ENCODE measurements at regions not wholly inside any gene's neighbourhood (a gene's known extent, or its start where the extent isn't known, plus 50 kb on each side); places are given as distances from the start of the nearest gene placed in this dataset.

DNA sequence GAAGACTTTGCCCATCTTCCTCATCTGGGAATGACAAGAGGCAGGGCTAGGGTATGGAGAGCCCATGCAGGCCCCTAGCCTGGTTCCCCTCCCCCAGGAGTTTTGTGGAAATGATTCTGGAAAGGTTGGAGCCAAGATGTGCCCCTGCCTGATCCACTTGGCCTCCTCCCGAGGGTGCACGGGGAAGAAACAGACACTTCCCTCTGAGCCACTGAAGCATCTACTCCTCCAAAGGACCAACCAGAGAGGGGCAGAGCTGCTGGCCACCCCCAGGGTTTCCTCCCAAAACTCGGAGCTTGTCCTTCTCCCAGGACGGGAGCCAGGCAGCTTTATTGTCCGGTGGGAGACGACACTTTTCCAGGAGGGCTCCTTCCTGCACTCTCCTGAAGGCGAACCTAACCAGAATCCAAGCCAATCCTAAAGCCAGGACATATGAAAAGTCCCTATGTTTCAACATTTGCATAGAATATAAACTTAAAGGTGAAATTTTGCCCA is 149.2 kb upstream of the COPS8 start:
- DNase-seq: no peak

DNA sequence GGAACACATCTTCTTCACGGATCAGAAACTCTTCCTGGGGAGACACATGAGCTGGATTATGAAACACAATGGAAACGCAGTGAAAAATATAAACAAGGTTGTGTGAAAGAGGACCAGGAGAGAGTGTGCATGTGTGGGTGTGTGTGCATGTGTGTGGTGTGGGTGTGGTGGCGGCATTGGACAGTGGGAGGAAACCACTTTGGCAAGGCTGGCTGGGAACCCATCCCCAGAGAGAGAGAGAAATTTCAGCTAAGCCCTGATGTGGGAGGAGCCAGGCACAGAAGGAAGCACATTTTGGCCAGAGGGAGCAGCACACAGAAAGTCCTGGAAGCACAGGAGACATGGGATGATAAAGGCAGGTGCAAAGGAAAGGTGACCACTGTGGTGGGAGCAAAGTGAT is 147.6 kb upstream of the COPS8 start:
- DNase-seq: no peak

DNA sequence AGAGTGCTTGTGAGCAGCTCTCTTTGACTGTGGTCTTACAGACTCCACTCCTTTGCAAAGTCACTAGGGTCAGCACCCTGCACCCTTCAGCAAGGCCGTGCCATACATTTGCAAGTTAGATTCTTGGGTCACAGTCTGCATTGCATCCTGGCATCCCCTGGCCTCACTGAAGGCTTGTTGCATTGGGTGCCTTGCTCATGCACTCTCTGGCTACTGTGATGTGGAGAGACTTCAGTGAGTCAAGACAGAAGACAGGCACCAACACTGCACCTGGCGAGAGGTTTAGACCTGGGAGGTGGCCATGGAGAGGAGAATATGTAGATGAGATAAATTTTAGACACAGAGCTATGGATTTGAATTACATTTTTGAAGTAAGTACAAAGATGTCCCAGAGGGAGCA is 146.4 kb upstream of the COPS8 start:
- no peak for DNase-seq

DNA sequence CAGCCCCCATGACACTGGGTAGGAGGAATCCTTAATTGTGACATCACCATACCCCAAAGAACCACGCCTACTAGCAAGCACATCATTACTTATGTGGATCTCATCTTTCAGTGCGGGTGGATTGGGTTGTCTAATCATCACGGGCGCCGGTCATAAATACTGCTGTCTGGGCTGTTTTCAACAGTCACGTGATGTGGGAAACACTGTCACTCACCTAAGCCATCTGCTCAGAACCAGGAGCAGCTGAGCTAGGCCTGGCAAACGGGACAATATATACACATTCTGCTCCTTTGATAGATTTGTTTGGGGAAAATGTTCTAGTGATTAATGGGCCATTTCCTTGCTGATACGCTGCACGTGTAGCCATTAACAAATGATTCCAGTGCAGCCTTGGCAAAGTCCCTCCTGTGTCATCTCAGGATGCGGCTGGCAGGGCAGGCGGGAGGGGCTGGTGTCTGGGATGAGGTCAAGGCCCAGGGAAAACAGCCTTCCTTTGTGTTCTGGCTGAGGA is 145.9 kb upstream of the COPS8 start:
- DNase-seq: no peak

DNA sequence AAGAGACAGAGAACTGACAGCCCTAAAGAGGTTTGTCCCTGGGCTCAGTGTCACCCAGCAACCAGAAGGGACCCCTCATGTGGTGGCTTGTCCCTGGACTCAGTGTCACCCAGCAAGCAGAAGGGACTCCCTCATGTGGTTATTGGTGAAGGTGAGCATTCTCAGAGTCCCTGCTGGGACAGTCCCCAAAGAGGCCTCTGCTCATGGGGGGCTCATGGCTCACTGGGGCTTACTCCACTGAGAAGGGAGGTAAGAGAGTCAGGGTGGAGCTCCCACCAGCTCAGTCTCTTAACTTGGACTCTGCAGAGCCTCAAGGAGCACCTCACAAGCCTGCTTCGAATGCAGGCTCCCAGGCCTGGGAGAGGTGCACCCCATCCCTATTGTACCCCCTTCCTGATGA is 145.2 kb upstream of the COPS8 start:
- no peak for DNase-seq

DNA sequence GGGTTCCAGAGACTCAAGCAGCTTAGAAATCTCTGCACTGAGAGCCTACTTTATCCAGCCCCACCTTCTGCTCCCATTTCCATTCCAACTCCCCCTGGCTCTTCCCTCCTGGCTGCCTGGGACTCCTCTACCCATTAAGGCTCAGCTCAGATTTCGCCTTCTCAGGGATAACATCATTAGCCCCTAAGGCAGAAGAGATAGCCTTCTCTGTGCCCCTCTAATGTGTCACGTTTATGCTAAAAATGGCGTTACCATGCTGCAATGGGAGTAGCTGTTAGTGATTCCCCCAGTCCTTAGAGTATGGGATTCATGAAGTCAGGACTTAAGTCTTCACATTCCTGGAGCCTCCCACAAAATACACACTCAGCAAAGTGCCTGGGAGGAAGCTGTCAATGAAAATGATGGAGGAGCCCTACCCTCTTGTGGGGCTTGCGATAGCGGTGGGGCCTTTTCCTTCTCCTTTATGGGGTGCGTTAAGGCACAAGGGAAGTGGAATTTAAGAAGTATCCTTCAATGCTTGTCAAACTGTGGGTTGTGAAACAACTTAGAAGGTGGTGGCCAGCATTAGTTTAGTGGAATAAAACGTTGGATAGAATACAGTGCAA is 144.7 kb upstream of the COPS8 start:
- DNase-seq: no peak

DNA sequence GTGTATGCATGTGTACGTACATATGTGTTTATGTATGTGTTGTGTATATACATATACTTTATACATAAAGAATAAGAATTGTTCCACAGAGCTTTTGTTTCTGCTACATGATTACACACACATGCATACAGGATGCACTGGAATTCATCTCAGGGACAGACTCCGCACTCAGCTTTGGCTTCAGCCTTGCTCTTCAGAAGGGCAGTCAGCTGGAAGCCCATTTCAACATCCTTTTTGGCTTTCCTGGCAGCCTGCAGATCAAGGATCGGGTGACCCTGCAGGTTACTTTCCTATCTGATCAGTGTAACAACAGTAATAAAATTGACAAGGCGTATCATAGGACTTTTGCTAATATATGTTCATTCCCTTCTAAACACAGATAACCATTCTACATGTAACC is 144.1 kb upstream of the COPS8 start:
- DNase-seq: no peak

DNA sequence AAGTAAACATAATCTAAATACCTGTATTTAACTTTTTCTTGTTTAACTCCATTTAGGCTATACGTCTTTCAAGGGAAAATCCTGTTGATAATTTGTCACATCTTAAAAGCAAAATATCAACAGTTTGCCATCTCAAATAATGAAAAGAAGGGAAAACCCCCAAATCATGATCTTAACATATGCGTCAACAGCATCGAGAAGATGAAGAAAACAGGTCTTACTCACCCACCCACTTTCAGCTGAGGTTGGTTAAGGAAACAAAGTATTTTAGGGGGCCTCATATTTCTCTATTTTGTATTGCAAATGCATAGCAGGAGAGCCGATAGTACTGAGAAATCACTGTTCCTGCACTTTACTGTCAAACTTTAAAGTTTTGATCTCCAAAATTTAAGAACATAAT is 143.1 kb upstream of the COPS8 start:
- DNase-seq: no peak

DNA sequence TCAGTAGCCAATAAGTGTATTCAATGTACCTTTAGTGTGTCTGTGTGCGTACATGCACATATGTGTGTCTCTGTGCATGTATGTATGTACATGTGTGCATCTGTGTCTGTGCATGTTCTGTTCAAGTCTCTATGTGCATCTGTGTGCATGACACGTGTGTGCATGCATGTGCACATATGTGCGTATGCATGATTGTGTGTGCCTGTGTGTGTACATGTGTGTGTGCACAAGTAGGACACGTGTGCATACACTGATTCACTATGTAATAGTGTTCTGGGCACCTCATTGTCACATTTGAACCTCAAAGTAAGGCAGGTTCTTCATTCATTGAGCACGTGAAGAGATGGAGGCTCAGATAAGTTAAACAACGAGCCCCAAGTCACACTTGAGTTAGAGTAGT is 142.6 kb upstream of the COPS8 start:
- DNase-seq: no peak

DNA sequence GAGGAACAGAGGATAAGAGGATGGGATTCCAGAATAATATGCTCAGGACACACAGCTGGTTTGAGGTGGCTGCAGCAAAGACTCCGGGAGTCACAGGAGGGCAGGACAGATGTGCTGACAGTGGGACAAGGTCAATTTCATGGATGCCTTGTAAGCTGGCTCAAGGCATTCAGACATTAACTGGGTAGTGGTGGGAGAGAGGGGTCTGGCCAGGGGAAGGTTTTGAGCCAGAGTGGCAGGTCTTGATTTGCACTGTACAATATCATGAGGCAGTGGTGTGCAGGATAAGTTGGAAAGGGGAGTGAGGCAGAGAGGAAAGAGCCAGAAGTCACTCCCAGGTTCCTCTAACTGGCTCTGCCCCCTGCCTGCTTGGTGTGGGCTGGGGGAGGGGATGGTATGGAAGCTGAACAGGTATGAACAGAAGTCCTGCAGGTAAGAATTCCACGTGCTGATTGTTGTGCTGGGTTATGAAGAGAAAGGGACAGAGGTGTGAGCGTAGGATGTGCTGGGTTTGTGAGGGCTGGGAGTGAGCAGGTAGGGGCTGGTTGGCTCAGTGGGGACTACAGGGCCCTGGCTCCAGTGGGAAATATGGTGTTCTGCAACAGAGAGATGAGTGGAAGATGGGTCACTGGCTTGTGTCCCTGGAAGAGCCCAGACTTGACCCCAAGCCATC is 141.7 kb upstream of the COPS8 start:
- no peak for DNase-seq

DNA sequence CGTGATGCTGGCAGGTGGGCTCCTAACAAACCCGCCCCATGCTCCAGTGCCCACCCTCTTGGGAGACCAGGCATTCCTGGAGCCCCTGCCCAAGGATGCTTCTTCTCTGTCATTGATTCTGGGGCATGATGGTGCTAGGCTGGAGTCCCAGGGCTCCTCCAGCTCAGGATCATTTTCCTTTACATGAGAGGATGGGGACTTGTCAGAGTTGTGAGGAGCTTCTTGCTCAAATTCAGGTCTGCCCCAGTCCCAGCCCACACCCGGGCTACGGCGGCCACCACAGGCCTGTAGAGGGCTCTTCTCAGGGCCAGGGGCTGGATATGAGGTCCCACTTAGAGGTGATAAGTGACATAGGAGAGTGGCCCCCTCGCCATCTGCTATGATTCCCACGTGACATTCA is 141.1 kb upstream of the COPS8 start:
- DNase-seq: no peak

DNA sequence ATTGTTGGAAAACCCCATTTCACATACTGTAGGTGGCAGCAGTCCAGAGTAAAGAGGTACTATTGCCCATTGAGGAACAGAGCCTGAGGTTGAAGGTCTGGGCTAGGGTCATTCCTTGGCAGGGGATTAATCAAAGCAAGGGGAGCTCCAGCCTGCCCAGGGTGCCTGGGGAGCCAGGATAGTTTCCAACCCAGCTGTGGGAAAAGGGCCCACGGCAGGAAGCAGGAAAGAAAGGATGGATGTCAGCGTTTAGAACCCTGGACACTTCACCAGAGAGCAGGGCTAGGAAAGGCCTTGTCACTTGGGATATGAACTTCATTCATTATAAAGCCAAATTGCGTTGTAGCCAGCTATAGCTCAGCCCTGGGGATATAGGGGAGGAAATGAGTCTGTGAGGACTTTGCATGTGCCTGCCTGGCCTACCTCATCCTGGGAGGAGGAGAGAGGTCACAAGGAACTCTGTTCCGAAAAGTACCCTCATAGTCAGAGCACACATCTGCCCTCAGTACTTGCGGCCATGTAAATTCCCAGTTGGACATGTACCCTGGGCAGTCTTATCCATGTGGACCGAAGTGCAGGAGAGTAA is 140.2 kb upstream of the COPS8 start:
- DNase-seq: no peak

DNA sequence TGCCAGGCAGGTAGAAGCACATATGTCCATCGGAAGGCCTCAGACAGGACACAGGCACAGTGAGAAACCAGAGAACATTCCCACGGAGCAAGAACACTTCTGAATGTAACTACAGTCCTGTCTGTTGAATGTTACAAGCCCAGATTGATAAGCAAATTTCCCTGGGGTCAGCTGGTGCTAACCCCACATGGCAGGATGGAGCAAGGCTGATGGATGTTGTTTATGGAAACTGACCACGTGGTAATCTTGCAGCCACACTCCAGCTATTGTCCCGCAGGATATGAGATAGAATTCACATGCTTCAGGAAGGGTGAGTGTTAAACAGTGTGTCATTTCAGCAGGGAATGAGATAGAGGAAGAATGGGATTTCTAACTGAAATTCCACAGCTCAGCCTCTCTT is 138.8 kb upstream of the COPS8 start:
- no peak for DNase-seq

DNA sequence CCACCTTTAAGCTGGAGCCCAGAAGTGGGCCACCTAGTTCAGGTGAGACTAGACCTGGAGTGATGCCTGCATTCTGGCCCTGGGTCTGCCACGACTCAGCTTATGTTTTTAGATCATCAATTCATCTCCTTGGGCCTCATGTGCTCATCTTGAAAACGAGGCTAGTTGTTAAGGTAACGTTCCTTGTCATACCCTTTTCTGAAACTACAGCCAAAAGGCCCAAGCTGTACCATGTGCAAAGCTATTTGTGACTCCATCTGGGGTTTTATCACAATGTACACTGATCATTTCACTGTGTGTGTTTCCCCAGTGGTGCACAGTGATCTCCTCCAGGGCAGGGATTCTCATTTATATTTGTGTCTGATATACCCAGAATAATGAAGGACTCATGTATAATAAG is 138.4 kb upstream of the COPS8 start:
- DNase-seq: no peak

DNA sequence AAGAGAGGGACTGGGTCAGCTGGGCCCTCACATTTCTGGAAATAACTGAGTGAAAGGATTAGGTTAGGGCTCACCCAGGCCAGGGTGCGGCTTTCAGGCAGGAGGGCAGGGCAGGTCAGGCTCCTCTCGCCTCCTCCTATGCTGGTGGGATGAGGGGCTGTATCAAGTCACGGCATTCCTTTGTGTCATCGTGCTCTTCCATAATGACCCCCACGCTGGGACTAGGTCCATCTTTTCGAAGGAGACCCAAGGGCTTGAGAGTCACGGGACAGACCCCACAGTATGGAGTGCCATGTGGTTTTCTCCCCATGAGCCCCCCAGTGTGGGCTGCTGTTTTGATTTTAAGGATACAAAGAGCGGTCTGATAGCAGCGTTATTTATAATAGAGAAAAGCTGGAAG is 137.8 kb upstream of the COPS8 start:
- DNase-seq: no peak

DNA sequence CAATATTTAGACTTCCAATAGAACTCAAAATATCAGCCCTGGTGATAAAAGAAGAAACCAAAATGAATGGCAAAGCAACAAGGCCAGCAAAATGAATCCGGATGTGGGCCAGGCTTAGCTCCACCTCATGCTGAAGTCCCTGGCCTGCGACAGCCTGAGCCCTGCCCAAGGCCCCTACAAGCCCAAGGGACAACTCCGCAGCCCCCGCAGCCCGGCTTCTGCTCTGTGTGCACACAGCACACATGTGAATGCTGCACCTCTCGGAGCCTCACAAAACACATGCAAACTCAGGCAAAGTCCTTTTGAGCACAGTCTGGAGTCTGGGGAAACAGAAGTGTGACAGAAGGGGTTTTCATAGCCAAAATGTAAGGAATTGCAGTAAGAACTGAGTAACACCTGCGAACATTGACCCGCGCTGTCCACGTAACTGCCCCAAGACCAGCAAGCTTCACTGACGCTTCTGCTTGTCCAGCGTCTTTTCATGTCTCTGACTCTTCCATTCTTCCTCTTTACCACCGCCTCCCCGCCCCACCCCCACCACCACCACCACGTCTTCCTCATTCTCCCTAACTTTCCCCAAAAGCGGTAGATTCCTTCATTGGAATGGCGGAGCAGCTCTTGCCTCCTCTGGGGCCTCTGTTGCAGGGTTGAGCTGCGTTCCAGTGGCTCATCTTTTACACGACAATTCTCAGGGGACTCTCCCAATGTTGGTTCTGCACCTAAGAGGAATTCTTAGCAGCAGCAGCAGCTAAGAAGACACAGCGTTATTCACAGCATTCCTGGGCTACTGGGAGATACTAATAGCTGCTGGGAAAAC is 136.4 kb upstream of the COPS8 start:
- DNase-seq: no peak

DNA sequence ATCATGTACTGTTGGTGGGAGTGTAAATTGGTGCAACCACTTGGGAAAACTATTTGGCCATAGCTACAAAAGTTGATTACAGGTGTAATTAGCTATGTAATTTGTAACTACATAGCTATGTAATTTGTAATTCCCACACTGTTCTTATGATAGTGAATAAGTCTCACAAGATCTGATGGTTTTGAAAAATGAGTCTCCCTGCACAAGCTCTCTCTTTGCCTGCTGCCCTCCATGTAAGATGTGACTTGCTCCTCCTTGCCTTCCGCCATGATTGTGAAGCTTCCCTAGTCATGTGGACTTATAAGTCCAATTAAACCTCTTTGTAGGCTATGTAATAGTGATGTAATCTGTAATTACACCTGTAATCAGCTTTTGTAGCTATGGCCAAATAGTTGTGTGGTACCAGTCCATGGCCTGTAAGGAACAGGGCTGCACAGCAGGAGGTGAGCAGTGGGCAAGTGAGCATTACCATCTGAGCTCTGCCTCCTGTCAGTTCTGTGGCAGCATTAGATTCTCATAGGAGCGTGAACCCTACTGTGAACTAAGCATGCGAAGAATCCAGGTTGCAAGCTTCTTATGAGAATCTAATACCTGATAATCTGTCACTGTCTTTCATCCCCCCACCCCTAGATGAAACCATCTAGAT is 133.7 kb upstream of the COPS8 start:
- no peak for DNase-seq

DNA sequence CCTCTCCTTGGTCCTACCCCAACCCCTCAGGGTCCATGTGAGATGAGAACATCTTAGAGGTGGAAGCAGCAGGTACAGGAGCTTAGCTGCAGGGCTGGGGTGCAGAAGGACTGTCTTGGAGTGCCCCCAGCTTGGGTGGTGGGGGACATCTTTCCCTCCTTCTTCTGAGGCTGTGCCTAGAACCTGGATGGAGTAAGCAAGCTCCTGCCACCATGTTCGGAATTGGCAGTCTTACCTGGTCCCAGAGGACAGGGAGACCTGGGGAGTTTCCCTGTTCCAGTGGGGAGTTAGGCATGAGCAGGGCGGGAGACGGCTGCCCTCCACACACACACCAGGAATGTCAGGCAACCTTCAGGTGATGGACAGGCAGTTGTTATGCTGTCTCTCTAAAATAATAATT is 131.0 kb upstream of the COPS8 start:
- no peak for DNase-seq

DNA sequence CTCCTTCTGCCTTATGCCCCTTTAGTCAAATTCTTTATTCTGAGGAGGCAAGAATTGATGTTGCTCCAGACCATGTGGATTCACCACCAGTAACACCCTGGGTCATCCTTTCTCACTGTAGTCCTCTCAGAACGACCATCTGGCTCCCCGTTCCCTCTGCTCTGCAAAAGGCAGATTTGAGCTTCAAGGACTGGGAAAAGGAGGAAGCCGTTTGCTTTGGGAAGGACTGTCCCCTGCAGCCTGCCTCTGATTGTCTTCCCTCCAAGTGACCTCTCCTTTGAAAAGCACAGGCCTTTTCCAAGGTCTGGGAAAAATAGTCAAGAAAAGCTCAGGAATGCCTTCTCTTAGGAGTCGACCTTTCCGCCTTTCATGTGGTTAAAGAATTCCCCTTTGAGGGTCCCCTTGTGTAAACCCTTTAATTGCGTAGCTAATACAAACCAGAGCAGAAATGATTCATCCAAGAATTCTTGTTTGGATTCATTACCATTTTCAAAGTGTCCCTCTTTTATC is 130.1 kb upstream of the COPS8 start:
- no peak for DNase-seq

DNA sequence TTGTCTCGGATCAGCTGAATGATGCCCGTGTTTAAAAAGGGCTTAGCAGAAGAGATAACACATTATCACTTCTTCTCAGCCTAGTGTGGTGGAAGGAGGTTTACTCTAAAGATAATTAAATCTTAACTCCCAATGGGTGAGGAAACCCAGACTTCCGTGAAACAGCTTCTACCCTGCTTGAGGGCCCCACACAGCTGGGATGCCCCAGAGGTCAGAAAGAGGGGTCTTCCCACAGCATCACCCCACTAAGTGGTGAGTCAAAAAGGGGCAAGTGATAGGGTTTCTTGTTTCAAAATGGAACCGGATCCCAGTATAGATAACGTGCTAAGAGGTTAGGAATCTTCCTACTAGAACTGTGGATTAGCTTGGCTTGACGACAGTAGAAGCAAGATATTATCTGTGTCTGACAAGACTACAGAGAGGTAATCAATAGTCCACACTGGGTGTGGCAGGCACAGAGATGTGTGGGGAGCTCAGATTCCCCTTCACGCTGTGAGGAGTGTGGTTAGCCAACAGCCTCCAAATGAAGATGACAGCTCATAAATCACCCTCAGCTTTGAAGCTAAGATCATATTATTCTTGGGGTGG is 129.6 kb upstream of the COPS8 start:
- DNase-seq: no peak

DNA sequence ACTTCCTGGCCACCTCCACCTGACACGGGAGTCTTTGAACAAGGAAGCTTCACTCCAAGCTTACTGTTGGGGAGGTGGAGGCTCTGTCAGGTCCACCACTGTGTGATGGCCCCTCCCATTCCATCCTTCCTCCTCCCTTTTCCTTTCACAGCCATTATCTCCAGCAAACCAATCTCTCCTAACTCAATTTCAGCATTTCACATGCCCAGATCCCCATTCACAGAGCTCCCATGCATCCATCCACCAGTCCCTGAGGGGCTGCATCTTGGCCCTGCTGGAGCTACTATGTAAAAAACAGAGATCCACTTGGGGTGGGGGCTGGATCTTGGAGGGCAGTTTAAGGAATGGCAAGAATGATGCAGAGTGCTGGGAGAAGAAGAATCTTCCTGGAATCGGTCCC is 129.0 kb upstream of the COPS8 start:
- DNase-seq: no peak

DNA sequence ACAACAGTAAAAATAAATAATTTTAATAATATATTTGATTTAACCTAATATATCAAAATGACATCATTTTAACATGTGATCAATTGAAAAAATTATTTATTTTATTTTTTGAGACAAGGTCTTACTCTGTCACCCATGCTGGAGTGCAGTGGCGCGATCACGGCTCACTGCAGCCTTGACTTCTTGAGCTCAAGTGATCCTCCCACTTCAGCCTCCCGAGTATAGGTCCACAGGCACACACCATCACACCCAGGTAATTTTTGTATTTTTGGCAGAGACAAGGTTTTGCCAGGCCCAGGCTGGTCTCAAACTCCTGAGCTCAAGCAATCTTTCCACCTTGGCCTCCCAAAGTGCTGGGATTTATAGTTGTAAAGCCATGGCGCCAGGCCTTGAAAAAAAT is 126.7 kb upstream of the COPS8 start:
- no peak for DNase-seq
